GM12878 (cell line): ENCODE measurements at regions not wholly inside any gene's neighbourhood (a gene's known extent, or its start where the extent isn't known, plus 50 kb on each side); places are given as distances from the start of the nearest gene placed in this dataset.

Experiments
- ATAC-seq: fragments of 200-7000 bp; cut with Tn5 transposase; 3 replicates; pipeline ENCODE4 v1.9.1; 2020; ENCODE audit warnings: mild to moderate bottlenecking, moderate library complexity
- BruUV-seq: library from RNA; stranded (reverse); fragments of 400-500 nt; replicated peaks from 2 replicates; lab custom pipeline; 2021; lab: Mats Ljungman, UMichigan
- CTCF ChIA-PET: fragments of 300-600 bp; sonication (Branson Sonifier 250); formaldehyde crosslinking; extraction: SDS; loops from one replicate; lab custom pipeline; 2021; ENCODE audit warnings: inconsistent platforms; lab: Yijun Ruan, JAX
- POLR2A ChIA-PET: fragments of 350-600 bp; formaldehyde crosslinking; extraction: SDS; loops from one replicate; lab custom pipeline; 2021; ENCODE audit warnings: inconsistent platforms; lab: Charles Lee
- RAD21 ChIA-PET: fragments of 300-600 bp; sonication (Branson Sonifier 250); formaldehyde crosslinking; loops from one replicate; lab custom pipeline; 2023; ENCODE audit warnings: antibody characterized with exemption; ENCODE audit not compliant: unreplicated experiment; lab: Charles Lee
- SMC1A ChIA-PET: fragments of 300-600 bp; sonication (Branson Sonifier 250); formaldehyde crosslinking; loops from one replicate; lab custom pipeline; 2023; ENCODE audit not compliant: unreplicated experiment, uncharacterized antibody; lab: Charles Lee
- DNase-seq: peaks from one replicate; pipeline ENCODE4 v3.0.0-alpha.2; 2011; ENCODE audit warnings: low read depth, low spot score
- FAIRE-seq: peaks from 3 replicates; lab custom pipeline; 2011; peaks lifted over from hg19 to GRCh38; lab: Jason Lieb, UNC
- H2AFZ ChIP-seq: 2 replicates; pipeline ENCODE4 v1.6.0; 2011; ENCODE audit warnings: low read depth, low read length, control low read depth; ENCODE audit not compliant: control insufficient read depth
- H3K27ac ChIP-seq: 2 replicates; pipeline ENCODE4 v1.5.1; 2011; ENCODE audit warnings: control low read depth; ENCODE audit not compliant: control insufficient read depth, insufficient read depth
- H3K27me3 ChIP-seq, 2 experiments: replicated peaks in 1 of 2; 2 replicates each; pipeline versions ENCODE4 v1.6.0 to v1.6.1; 2011; ENCODE audit warnings: low read length in 1 of 2; ENCODE audit not compliant: control insufficient read depth in 2 of 2, insufficient read depth in 2 of 2
- H3K36me3 ChIP-seq, 2 experiments: 2 replicates each; pipeline ENCODE4 v1.5.1; 2011; ENCODE audit warnings: low read length in 1 of 2; ENCODE audit not compliant: control insufficient read depth in 2 of 2, insufficient read depth in 2 of 2
- H3K4me1 ChIP-seq: 2 replicates; pipeline ENCODE4 v1.6.1; 2011; ENCODE audit warnings: mild to moderate bottlenecking, low read length, moderate library complexity, mixed read lengths; ENCODE audit not compliant: control insufficient read depth, insufficient read depth
- H3K4me2 ChIP-seq: 2 replicates; pipeline ENCODE4 v1.6.0; 2011; ENCODE audit warnings: control low read depth; ENCODE audit not compliant: control insufficient read depth, insufficient read depth
- H3K4me3 ChIP-seq: fragments of 200-600 bp; sonication (generic); 2 replicates; pipeline ENCODE4 v1.5.1; 2016
- H3K79me2 ChIP-seq: 2 replicates; pipeline ENCODE4 v1.6.0; 2011; ENCODE audit warnings: low read length; ENCODE audit not compliant: control insufficient read depth, insufficient read depth
- H3K9ac ChIP-seq: 2 replicates; pipeline ENCODE4 v1.8.0; 2011; ENCODE audit warnings: low read length, control low read depth, mixed read lengths; ENCODE audit not compliant: control insufficient read depth, insufficient read depth
- H3K9me3 ChIP-seq: replicated peaks from 3 replicates; pipeline ENCODE4 v1.5.1; 2011; ENCODE audit warnings: mild to moderate bottlenecking, low read length; ENCODE audit not compliant: control insufficient read depth, insufficient read depth
- H4K20me1 ChIP-seq: 2 replicates; pipeline ENCODE4 v1.6.0; 2011; ENCODE audit not compliant: control insufficient read depth, insufficient read depth
- DPF2 ChIP-seq: fragments of 450-650 bp; IDR thresholded peaks from 2 replicates; pipeline ENCODE4 v1.6.1; 2017; ENCODE audit warnings: mild to moderate bottlenecking
- KLF5 ChIP-seq: fragments of 450-650 bp; IDR thresholded peaks from 2 replicates; pipeline ENCODE4 v1.6.1; 2014; ENCODE audit warnings: mild to moderate bottlenecking; ENCODE audit not compliant: partially characterized antibody
- NRF1 ChIP-seq: conservative IDR thresholded peaks from 2 replicates; pipeline ENCODE4 v1.6.1; 2011; ENCODE audit warnings: mild to moderate bottlenecking, low read depth, low read length, improper control_type of control experiment
- RCOR1 ChIP-seq: conservative IDR thresholded peaks from 2 replicates; pipeline ENCODE4 v1.6.1; 2012; ENCODE audit warnings: low read depth, low read length, improper control_type of control experiment
- STAT3 ChIP-seq: IDR thresholded peaks from 2 replicates; pipeline ENCODE4 v1.6.1; 2011; ENCODE audit warnings: low read depth, low read length, improper control_type of control experiment
- ZNF217 ChIP-seq: fragments of 450-650 bp; IDR thresholded peaks from 2 replicates; pipeline ENCODE4 v1.6.1; 2017; ENCODE audit warnings: antibody characterized with exemption, mild to moderate bottlenecking
- WGBS: methylation state at CpG from one replicate; pipeline ENCODE4 v1.1.6; 2016; ENCODE audit warnings: low lambda C conversion rate; ENCODE audit not compliant: insufficient replicate concordance, insufficient coverage; ENCODE audit errors: missing lambda C conversion rate; 5-methylcytosine and 5-hydroxymethylcytosine counted together
- in situ Hi-C: fragments of 300-500 bp; cut with MboI; formaldehyde crosslinking; loops from 9 replicates; pipeline ENCODE4 v1.14.3; 2018; ENCODE audit warnings: mixed read lengths
- intact Hi-C: fragments of 100-400 bp; cut with micrococcal nuclease; formaldehyde crosslinking; loops from one replicate; pipeline ENCODE4 v1.14.2; 2022; ENCODE audit not compliant: unreplicated experiment
- TF ChIP-seq, protein P1 (sequence below): fragments of 450-650 bp; formaldehyde crosslinking; IDR thresholded peaks from 2 replicates; pipeline ENCODE4 v1.5.0; 2022; ENCODE audit warnings: mild to moderate bottlenecking, missing genetic modification characterization

- TF ChIP-seq, protein P1, sequence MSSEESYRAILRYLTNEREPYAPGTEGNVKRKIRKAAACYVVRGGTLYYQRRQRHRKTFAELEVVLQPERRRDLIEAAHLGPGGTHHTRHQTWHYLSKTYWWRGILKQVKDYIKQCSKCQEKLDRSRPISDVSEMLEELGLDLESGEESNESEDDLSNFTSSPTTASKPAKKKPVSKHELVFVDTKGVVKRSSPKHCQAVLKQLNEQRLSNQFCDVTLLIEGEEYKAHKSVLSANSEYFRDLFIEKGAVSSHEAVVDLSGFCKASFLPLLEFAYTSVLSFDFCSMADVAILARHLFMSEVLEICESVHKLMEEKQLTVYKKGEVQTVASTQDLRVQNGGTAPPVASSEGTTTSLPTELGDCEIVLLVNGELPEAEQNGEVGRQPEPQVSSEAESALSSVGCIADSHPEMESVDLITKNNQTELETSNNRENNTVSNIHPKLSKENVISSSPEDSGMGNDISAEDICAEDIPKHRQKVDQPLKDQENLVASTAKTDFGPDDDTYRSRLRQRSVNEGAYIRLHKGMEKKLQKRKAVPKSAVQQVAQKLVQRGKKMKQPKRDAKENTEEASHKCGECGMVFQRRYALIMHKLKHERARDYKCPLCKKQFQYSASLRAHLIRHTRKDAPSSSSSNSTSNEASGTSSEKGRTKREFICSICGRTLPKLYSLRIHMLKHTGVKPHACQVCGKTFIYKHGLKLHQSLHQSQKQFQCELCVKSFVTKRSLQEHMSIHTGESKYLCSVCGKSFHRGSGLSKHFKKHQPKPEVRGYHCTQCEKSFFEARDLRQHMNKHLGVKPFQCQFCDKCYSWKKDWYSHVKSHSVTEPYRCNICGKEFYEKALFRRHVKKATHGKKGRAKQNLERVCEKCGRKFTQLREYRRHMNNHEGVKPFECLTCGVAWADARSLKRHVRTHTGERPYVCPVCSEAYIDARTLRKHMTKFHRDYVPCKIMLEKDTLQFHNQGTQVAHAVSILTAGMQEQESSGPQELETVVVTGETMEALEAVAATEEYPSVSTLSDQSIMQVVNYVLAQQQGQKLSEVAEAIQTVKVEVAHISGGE (CRISPR knock-in tag): no peak
- no peak for TF ChIP-seq NRF1
These were observed 1146.1 kb downstream of the EFNB2 start (continued) for GRCh38 chr13:105389373-105389772.

DNA sequence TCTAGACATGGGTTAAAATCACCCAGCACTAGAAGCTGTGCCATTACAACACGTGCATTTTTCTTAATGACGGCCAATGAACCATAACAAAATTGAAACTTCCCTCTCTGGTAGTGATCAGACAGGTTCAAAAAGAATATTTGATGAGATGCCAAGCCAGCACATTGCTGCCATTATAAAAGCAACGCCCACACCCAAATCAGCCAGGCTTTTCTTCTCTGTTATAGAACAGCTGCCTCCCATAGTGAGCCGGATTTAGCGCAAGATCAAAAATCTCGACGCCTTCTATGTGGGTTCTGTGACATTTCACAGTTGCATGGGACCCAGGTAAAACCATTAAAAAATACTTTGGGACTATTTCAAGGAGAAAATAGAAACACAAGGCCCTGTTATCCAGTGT, 1158.0 kb downstream of the EFNB2 start:
- no peaks in the 10 kb centered on the region for H3K4me1 ChIP-seq
- no peak overlapping the region for H3K27ac ChIP-seq
- no peaks in the 10 kb centered on the region for H3K79me2 ChIP-seq
- POLR2A ChIA-PET: no interaction called here
- H3K4me2 ChIP-seq: no peak overlapping the region
- intact Hi-C loops: no loop called here
- DNase-seq: no peak
- BruUV-seq: no TSS peak
- TF ChIP-seq RCOR1 (no peak), ZNF217 (no peak), STAT3 (no peak), KLF5 (no peak), DPF2 (no peak)
- TF ChIP-seq, all 136 proteins: peak for 0
- in situ Hi-C loops: no loop called here
- Histone ChIP-seq H3K36me3 (no peaks in the 10 kb centered on the region), H3K4me3 (no peak overlapping the region), H4K20me1 (no peaks in the 10 kb centered on the region), H2AFZ (no peak overlapping the region), H3K27me3 (no peaks in the 10 kb centered on the region), H3K9me3 (no peaks in the 10 kb centered on the region), H3K9ac (no peak overlapping the region)
- CTCF ChIA-PET: no interaction called here
- RAD21 ChIA-PET: no interaction called here
- WGBS: 59% methylated on average over 7 of the region's 7 CpGs
- ATAC-seq (no peak), FAIRE-seq (no peak)
- SMC1A ChIA-PET: no interaction called here
